ENCODE measurements at regions not wholly inside any gene's neighbourhood (a gene's known extent, or its start where the extent isn't known, plus 50 kb on each side); places are given as distances from the start of the nearest gene placed in this dataset.

- TF ChIP-seq, protein P1, sequence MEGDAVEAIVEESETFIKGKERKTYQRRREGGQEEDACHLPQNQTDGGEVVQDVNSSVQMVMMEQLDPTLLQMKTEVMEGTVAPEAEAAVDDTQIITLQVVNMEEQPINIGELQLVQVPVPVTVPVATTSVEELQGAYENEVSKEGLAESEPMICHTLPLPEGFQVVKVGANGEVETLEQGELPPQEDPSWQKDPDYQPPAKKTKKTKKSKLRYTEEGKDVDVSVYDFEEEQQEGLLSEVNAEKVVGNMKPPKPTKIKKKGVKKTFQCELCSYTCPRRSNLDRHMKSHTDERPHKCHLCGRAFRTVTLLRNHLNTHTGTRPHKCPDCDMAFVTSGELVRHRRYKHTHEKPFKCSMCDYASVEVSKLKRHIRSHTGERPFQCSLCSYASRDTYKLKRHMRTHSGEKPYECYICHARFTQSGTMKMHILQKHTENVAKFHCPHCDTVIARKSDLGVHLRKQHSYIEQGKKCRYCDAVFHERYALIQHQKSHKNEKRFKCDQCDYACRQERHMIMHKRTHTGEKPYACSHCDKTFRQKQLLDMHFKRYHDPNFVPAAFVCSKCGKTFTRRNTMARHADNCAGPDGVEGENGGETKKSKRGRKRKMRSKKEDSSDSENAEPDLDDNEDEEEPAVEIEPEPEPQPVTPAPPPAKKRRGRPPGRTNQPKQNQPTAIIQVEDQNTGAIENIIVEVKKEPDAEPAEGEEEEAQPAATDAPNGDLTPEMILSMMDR (IDR thresholded peaks at IDR 0.05 in 8 of 11, conservative IDR thresholded peaks at IDR 0.05 in 3 of 11) = no peak
- no peak for TF ChIP-seq POLR2AphosphoS5 (IDR thresholded peaks at IDR 0.05)
- no peak for TF ChIP-seq POLR2A (IDR thresholded peaks at IDR 0.05)
- Histone ChIP-seq H3K27ac (no peak overlapping the region), H3K9me3 (peaks cover 0 to 39% (median 17%) of the 10 kb centered on the region in 8 donors), H3K4me1 (no peaks in the 10 kb centered on the region), H3K36me3 (no peaks in the 10 kb centered on the region), H3K27me3 (replicated peaks in 1 of 7) (peaks cover 0 to 8% (median 0%) of the 10 kb centered on the region in 7 donors), H3K4me3 (no peak overlapping the region)
- WGBS, 5 donors = 68 to 82% (median 75%) methylated on average over 1 of the region's 1 CpG
- DNase-seq = no peak
- intact Hi-C loops (cut with DNase I; ENCODE audit: low total_unique reads) = no loop called here
Observed at GRCh38 chr16:5537347-5537746, 439.8 kb upstream of the EEF2KMT start.

DNA sequence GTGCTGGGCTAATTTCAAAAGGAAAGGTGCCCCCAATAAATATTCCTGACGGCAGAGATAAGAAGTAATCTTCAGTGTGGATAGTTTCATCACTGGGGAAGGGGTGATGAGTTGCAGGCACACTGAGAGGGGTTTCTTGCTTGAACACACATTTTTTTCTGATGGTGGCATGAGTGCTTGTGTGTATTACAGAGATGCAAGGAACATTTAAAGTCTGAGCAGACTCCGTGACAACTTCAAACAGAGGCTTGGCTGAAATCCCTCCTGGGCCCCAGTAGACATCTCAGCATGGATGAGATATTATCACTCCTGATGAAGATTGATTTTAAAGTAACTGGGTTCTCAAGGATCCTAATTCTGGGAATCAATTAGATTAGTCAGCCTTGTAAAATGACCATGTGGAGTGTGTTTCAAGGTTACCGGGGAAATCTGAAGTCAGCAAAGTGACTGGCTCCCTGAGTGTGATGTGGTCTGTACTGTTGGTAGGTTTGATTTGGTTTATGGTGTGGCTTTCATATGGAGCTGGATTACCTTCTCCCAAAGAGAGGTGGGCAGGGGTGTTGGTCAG lies 435.8 kb upstream of the EEF2KMT start:
- 56 to 65% (median 64%) methylated on average over 3 of the region's 3 CpGs for WGBS, 5 donors
- Histone ChIP-seq H3K36me3 (no peaks in the 10 kb centered on the region), H3K9me3 (peaks cover 0 to 45% (median 17%) of the 10 kb centered on the region in 8 donors), H3K27me3 (replicated peaks in 1 of 7) (no peaks in the 10 kb centered on the region), H3K4me1 (no peaks in the 10 kb centered on the region), H3K27ac (no peak overlapping the region), H3K4me3 (no peak overlapping the region)
- intact Hi-C loops (cut with DNase I; ENCODE audit: low total_unique reads) = no loop called here
- TF ChIP-seq POLR2AphosphoS5 (IDR thresholded peaks at IDR 0.05) (no peak), POLR2A (IDR thresholded peaks at IDR 0.05) (no peak)
- TF ChIP-seq, protein P1 (IDR thresholded peaks at IDR 0.05 in 8 of 11, conservative IDR thresholded peaks at IDR 0.05 in 3 of 11) = no peak
- no peak for DNase-seq

- WGBS, 5 donors = 82 to 92% (median 84%) methylated on average over 5 of the region's 5 CpGs
- intact Hi-C loops (cut with DNase I; ENCODE audit: low total_unique reads) = no loop called here
Observed at GRCh38 chr16:5527817-5528216, 430.2 kb upstream of the EEF2KMT start.

GRCh38 chr16:5526826-5527225 lies 429.2 kb upstream of the EEF2KMT start:
- 75 to 92% (median 85%) methylated on average over 8 of the region's 8 CpGs for WGBS, 5 donors
- no peaks in the 10 kb centered on the region for H3K4me1 ChIP-seq
- no peak overlapping the region for H3K4me3 ChIP-seq
- TF ChIP-seq, protein P1 (IDR thresholded peaks at IDR 0.05 in 8 of 11, conservative IDR thresholded peaks at IDR 0.05 in 3 of 11) = no peak
- TF ChIP-seq POLR2AphosphoS5 (IDR thresholded peaks at IDR 0.05) = no peak
- TF ChIP-seq POLR2A (IDR thresholded peaks at IDR 0.05) = no peak
- H3K27ac ChIP-seq = no peak overlapping the region
- no peak for DNase-seq
- intact Hi-C loops (cut with DNase I; ENCODE audit: low total_unique reads) = no loop called here
- H3K27me3 ChIP-seq (replicated peaks in 1 of 7) = peaks cover 0 to 37% (median 0%) of the 10 kb centered on the region in 7 donors
- peaks cover 0 to 25% (median 1%) of the 10 kb centered on the region in 8 donors for H3K9me3 ChIP-seq
- H3K36me3 ChIP-seq = no peaks in the 10 kb centered on the region

More at GRCh38 chr16:5527817-5528216, 430.2 kb upstream of the EEF2KMT start:
- peaks cover 0 to 25% (median 1%) of the 10 kb centered on the region in 8 donors for H3K9me3 ChIP-seq
- H3K36me3 ChIP-seq = no peaks in the 10 kb centered on the region
- peaks cover 0 to 37% (median 0%) of the 10 kb centered on the region in 7 donors for H3K27me3 ChIP-seq (replicated peaks in 1 of 7)
- H3K4me3 ChIP-seq = no peak overlapping the region
- DNase-seq = no peak
- no peak overlapping the region for H3K27ac ChIP-seq
- no peak for TF ChIP-seq POLR2AphosphoS5 (IDR thresholded peaks at IDR 0.05)
- TF ChIP-seq, protein P1 (IDR thresholded peaks at IDR 0.05 in 8 of 11, conservative IDR thresholded peaks at IDR 0.05 in 3 of 11) = no peak
- no peak for TF ChIP-seq POLR2A (IDR thresholded peaks at IDR 0.05)
- no peaks in the 10 kb centered on the region for H3K4me1 ChIP-seq
